Mucosa of descending colon (tissue), 3 donors: ENCODE measurements at regions not wholly inside any gene's neighbourhood (a gene's known extent, or its start where the extent isn't known, plus 50 kb on each side); places are given as distances from the start of the nearest gene placed in this dataset.

Experiments used
- ATAC-seq: fragments of 200-7000 bp; cut with Tn5 transposase; one replicate; pipeline ENCODE4 v1.9.1; 2020; ENCODE audit warnings: mild to moderate bottlenecking, moderate library complexity
- DNase-seq, 3 donors: peaks; one replicate each; pipeline ENCODE4 v3.0.0-alpha.2; 2020
- H3K36me3 ChIP-seq: fragments of 200-600 bp; one replicate; pipeline ENCODE4 v1.8.0; 2021; ENCODE audit warnings: low read depth, mild to moderate bottlenecking
- H3K4me1 ChIP-seq: fragments of 200-600 bp; one replicate; pipeline ENCODE4 v1.8.0; 2021; ENCODE audit warnings: low read depth, mild to moderate bottlenecking
- H3K4me3 ChIP-seq: fragments of 200-600 bp; one replicate; pipeline ENCODE4 v1.8.0; 2021; ENCODE audit warnings: mild to moderate bottlenecking
- H3K9me3 ChIP-seq: fragments of 200-600 bp; one replicate; pipeline ENCODE4 v1.8.0; 2021; ENCODE audit warnings: mild to moderate bottlenecking
- intact Hi-C, 2 donors: fragments of 100-400 bp; cut with DNase I in 1 of 2; cut with micrococcal nuclease in 1 of 2; formaldehyde crosslinking; loops; one replicate each; pipeline versions ENCODE4 v1.11.0 to v1.11.1; 2022; cut with DNase I, micrococcal nuclease
- TF ChIP-seq, protein P1 (sequence below): fragments of 200-600 bp; IDR thresholded peaks from one replicate; pipeline ENCODE4 v1.8.0; 2022; ENCODE audit warnings: antibody characterized with exemption, mild to moderate bottlenecking
- donor health status: DM: no; HTN: no; CAD: no; lungs with moderate emphysema.
- donor health status: DM: no; HTN: no; CAD: no.
- donor health status: DM: no; HTN: yes; CAD: no.

- Histone ChIP-seq H3K4me3 (no peak overlapping the region), H3K9me3 (no peaks in the 10 kb centered on the region), H3K4me1 (peaks cover 9% of the 10 kb centered on the region), H3K36me3 (no peaks in the 10 kb centered on the region)
- TF ChIP-seq, protein P1, sequence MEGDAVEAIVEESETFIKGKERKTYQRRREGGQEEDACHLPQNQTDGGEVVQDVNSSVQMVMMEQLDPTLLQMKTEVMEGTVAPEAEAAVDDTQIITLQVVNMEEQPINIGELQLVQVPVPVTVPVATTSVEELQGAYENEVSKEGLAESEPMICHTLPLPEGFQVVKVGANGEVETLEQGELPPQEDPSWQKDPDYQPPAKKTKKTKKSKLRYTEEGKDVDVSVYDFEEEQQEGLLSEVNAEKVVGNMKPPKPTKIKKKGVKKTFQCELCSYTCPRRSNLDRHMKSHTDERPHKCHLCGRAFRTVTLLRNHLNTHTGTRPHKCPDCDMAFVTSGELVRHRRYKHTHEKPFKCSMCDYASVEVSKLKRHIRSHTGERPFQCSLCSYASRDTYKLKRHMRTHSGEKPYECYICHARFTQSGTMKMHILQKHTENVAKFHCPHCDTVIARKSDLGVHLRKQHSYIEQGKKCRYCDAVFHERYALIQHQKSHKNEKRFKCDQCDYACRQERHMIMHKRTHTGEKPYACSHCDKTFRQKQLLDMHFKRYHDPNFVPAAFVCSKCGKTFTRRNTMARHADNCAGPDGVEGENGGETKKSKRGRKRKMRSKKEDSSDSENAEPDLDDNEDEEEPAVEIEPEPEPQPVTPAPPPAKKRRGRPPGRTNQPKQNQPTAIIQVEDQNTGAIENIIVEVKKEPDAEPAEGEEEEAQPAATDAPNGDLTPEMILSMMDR: no peak
- peak in 1 of 3 donors; percentile 26 for DNase-seq
- intact Hi-C loops: no loop called here
- ATAC-seq: peak; percentile 14
These were observed 111.9 kb upstream of the TNRC6C start for GRCh38 chr17:77846531-77847085.

GRCh38 chr17:77847221-77848085 lies 111.0 kb upstream of the TNRC6C start:
- no peaks in the 10 kb centered on the region for H3K36me3 ChIP-seq
- peak in 1 of 3 donors; percentile 20 for DNase-seq
- TF ChIP-seq, protein P1: no peak
- no peak for ATAC-seq
- H3K4me1 ChIP-seq: peaks cover 2% of the 10 kb centered on the region
- no peaks in the 10 kb centered on the region for H3K9me3 ChIP-seq
- intact Hi-C loops: no loop called here
- H3K4me3 ChIP-seq: no peak overlapping the region

DNA sequence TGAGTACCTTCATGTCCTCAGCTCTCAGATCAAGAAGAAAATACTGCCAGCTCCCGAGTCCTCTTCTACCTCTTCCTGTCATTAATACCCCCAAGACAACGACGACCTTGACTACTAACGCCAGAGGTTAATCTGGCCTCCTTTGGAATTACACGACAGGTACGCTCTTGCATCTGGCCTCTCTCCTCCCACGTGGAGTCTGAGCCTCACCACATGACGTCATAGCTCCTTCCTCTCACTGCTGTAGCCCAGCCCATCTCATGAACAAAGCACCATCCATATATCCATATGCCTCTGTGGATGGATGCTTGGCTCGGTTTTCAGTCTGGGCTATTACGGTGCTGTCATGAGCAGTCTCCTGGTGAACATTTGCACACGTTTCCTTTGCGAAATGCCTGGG lies 110.2 kb upstream of the TNRC6C start:
- H3K4me1 ChIP-seq: no peaks in the 10 kb centered on the region
- TF ChIP-seq, protein P1: no peak
- H3K4me3 ChIP-seq: no peak overlapping the region
- no peaks in the 10 kb centered on the region for H3K9me3 ChIP-seq
- intact Hi-C loops: no loop called here
- DNase-seq (peak in 1 of 3 donors; percentile 12), ATAC-seq (no peak)
- H3K36me3 ChIP-seq: no peaks in the 10 kb centered on the region

DNA sequence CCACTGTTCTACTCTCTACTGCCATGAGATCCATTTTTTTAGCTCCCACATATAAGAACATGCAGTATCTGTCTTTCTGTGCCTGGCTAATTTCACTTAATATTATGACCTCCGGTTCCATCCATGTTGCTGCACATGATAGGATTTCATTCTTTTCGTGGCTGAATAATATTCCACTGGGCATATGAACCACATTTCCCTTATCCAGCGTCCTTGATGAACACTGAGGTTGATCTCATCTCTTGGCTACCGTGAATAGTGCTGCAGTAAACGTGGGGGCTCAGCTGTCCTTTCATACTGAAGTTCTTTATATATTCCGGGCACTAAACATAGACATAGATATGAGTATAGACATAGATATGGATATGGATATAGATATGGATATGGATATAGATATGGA lies 109.3 kb upstream of the TNRC6C start:
- DNase-seq (no peak), ATAC-seq (no peak)
- no peaks in the 10 kb centered on the region for H3K4me1 ChIP-seq
- H3K4me3 ChIP-seq: no peak overlapping the region
- TF ChIP-seq, protein P1: no peak
- intact Hi-C loops: no loop called here
- H3K36me3 ChIP-seq: no peaks in the 10 kb centered on the region
- H3K9me3 ChIP-seq: no peaks in the 10 kb centered on the region

- H3K4me1 ChIP-seq: no peaks in the 10 kb centered on the region
- H3K9me3 ChIP-seq: no peaks in the 10 kb centered on the region
- TF ChIP-seq, protein P1: no peak
- intact Hi-C loops: no loop called here
- H3K36me3 ChIP-seq: no peaks in the 10 kb centered on the region
- DNase-seq: no peak
- no peak for ATAC-seq
- H3K4me3 ChIP-seq: no peak overlapping the region
These were observed 106.6 kb upstream of the TNRC6C start for GRCh38 chr17:77851921-77852320.
